ACC112 (cell line): ENCODE measurements at regions not wholly inside any gene's neighbourhood (a gene's known extent, or its start where the extent isn't known, plus 50 kb on each side); places are given as distances from the start of the nearest gene placed in this dataset.

ENCODE experiments used
- H2AFZ ChIP-seq: fragments of 200-600 bp; sonication (generic); one replicate; pipeline ENCODE4 v1.6.0; 2017; ENCODE audit warnings: antibody characterized with exemption, low read length; ENCODE audit not compliant: unreplicated experiment
- H3K27ac ChIP-seq: fragments of 200-600 bp; sonication (generic); 2 replicates; pipeline ENCODE4 v1.5.1; 2014; ENCODE audit warnings: low read depth, mild to moderate bottlenecking, antibody characterized with exemption, low read length, moderate library complexity
- H3K27me3 ChIP-seq: fragments of 200-600 bp; sonication (generic); 2 replicates; pipeline ENCODE4 v1.6.1; 2014; ENCODE audit warnings: mild to moderate bottlenecking, antibody characterized with exemption, low read length, moderate library complexity, mixed read lengths; ENCODE audit not compliant: insufficient read depth
- H3K36me3 ChIP-seq: fragments of 200-600 bp; sonication (generic); 2 replicates; pipeline ENCODE4 v1.6.1; 2016; ENCODE audit warnings: mild to moderate bottlenecking, antibody characterized with exemption, low read length, moderate library complexity, mixed read lengths; ENCODE audit not compliant: insufficient read depth
- H3K4me1 ChIP-seq: fragments of 200-600 bp; sonication (generic); one replicate; pipeline ENCODE4 v1.6.1; 2016; ENCODE audit warnings: low read length, mixed read lengths; ENCODE audit not compliant: insufficient read depth, unreplicated experiment, control insufficient read depth
- H3K4me3 ChIP-seq: fragments of 200-600 bp; sonication (generic); 2 replicates; pipeline ENCODE4 v1.5.1; 2014; ENCODE audit warnings: mild to moderate bottlenecking, low read depth, low read length
- H3K79me2 ChIP-seq: fragments of 200-600 bp; sonication (generic); one replicate; pipeline ENCODE4 v1.6.0; 2016; ENCODE audit warnings: low read length; ENCODE audit not compliant: control insufficient read depth, unreplicated experiment, insufficient read depth

- Histone ChIP-seq H3K4me1 (no peaks in the 10 kb centered on the region), H3K27ac (no peak overlapping the region), H3K79me2 (no peaks in the 10 kb centered on the region), H3K36me3 (no peaks in the 10 kb centered on the region), H2AFZ (no peak overlapping the region), H3K27me3 (no peaks in the 10 kb centered on the region), H3K4me3 (no peak overlapping the region)
These were observed 350.3 kb downstream of the STIM2 start for GRCh38 chr4:27210956-27211355.

- H3K4me3 ChIP-seq = no peak overlapping the region
- no peak overlapping the region for H3K27ac ChIP-seq
- no peaks in the 10 kb centered on the region for H3K27me3 ChIP-seq
These were observed 353.4 kb downstream of the STIM2 start for GRCh38 chr4:27214010-27214409.

GRCh38 chr4:27215220-27215826, 354.7 kb downstream of the STIM2 start:
- Histone ChIP-seq H3K36me3 (no peaks in the 10 kb centered on the region), H3K4me3 (no peak overlapping the region), H2AFZ (no peak overlapping the region), H3K27me3 (no peaks in the 10 kb centered on the region), H3K27ac (no peak overlapping the region), H3K79me2 (no peaks in the 10 kb centered on the region), H3K4me1 (peaks cover 12% of the 10 kb centered on the region)

More at GRCh38 chr4:27214010-27214409, 353.4 kb downstream of the STIM2 start:
- Histone ChIP-seq H3K4me1 (peaks cover 12% of the 10 kb centered on the region), H3K79me2 (no peaks in the 10 kb centered on the region), H2AFZ (no peak overlapping the region), H3K36me3 (no peaks in the 10 kb centered on the region)

- H3K4me3 ChIP-seq = peak overlapping the region; percentile 59
- no peaks in the 10 kb centered on the region for H3K79me2 ChIP-seq
- H3K27me3 ChIP-seq = no peaks in the 10 kb centered on the region
- H3K36me3 ChIP-seq = no peaks in the 10 kb centered on the region
- peak overlapping the region; percentile 72 for H3K27ac ChIP-seq
- peak overlapping the region; percentile 68 for H2AFZ ChIP-seq
- H3K4me1 ChIP-seq = peaks cover 12% of the 10 kb centered on the region
These were observed 356.7 kb downstream of the STIM2 start for GRCh38 chr4:27217261-27217769.

- Histone ChIP-seq H3K4me3 (0 out of 2 replicates have a peak overlapping the region, but pooled peaks have one; percentile 59), H3K79me2 (no peaks in the 10 kb centered on the region), H2AFZ (peak overlapping the region; percentile 68), H3K27me3 (no peaks in the 10 kb centered on the region), H3K27ac (peak overlapping the region; percentile 72; the same call in 1 of the 2 replicates), H3K4me1 (peaks cover 12% of the 10 kb centered on the region), H3K36me3 (no peaks in the 10 kb centered on the region)
These were observed 357.4 kb downstream of the STIM2 start for GRCh38 chr4:27218013-27218412.

GRCh38 chr4:27223326-27223725, 362.7 kb downstream of the STIM2 start:
- H2AFZ ChIP-seq = no peak overlapping the region
- no peaks in the 10 kb centered on the region for H3K4me1 ChIP-seq
- no peak overlapping the region for H3K4me3 ChIP-seq
- no peaks in the 10 kb centered on the region for H3K27me3 ChIP-seq
- H3K27ac ChIP-seq = no peak overlapping the region
- H3K79me2 ChIP-seq = no peaks in the 10 kb centered on the region
- no peaks in the 10 kb centered on the region for H3K36me3 ChIP-seq

- no peak overlapping the region for H3K27ac ChIP-seq
- no peaks in the 10 kb centered on the region; the same call in 1 of the 2 replicates for H3K27me3 ChIP-seq
- H3K79me2 ChIP-seq = no peaks in the 10 kb centered on the region
- H3K4me3 ChIP-seq = no peak overlapping the region
- no peak overlapping the region for H2AFZ ChIP-seq
- no peaks in the 10 kb centered on the region for H3K4me1 ChIP-seq
- H3K36me3 ChIP-seq = no peaks in the 10 kb centered on the region
These were observed 372.9 kb downstream of the STIM2 start for GRCh38 chr4:27233531-27233930.

- Histone ChIP-seq H3K79me2 (no peaks in the 10 kb centered on the region), H3K27ac (no peak overlapping the region), H3K27me3 (no peaks in the 10 kb centered on the region; the same call in 1 of the 2 replicates), H3K4me1 (no peaks in the 10 kb centered on the region), H3K4me3 (no peak overlapping the region), H2AFZ (no peak overlapping the region), H3K36me3 (no peaks in the 10 kb centered on the region)
These were observed 373.8 kb downstream of the STIM2 start for GRCh38 chr4:27234306-27234899.

GRCh38 chr4:27239641-27240040, 379.0 kb downstream of the STIM2 start:
- Histone ChIP-seq H2AFZ (no peak overlapping the region), H3K36me3 (no peaks in the 10 kb centered on the region), H3K79me2 (no peaks in the 10 kb centered on the region)

GRCh38 chr4:27242217-27242616, 381.6 kb downstream of the STIM2 start:
- no peak overlapping the region for H3K27ac ChIP-seq
- no peaks in the 10 kb centered on the region for H3K79me2 ChIP-seq
- no peak overlapping the region for H2AFZ ChIP-seq
- no peaks in the 10 kb centered on the region for H3K4me1 ChIP-seq
- no peak overlapping the region for H3K4me3 ChIP-seq
- H3K27me3 ChIP-seq = no peaks in the 10 kb centered on the region
- H3K36me3 ChIP-seq = no peaks in the 10 kb centered on the region

More at GRCh38 chr4:27239641-27240040, 379.0 kb downstream of the STIM2 start:
- no peak overlapping the region for H3K27ac ChIP-seq
- no peaks in the 10 kb centered on the region for H3K4me1 ChIP-seq
- H3K27me3 ChIP-seq = no peaks in the 10 kb centered on the region
- H3K4me3 ChIP-seq = no peak overlapping the region

GRCh38 chr4:27245216-27245615, 384.6 kb downstream of the STIM2 start:
- Histone ChIP-seq H3K79me2 (no peaks in the 10 kb centered on the region), H3K27ac (no peak overlapping the region), H3K4me3 (no peak overlapping the region), H3K36me3 (no peaks in the 10 kb centered on the region), H3K27me3 (no peaks in the 10 kb centered on the region), H2AFZ (no peak overlapping the region), H3K4me1 (no peaks in the 10 kb centered on the region)
